ENCODE measurements at regions not wholly inside any gene's neighbourhood (a gene's known extent, or its start where the extent isn't known, plus 50 kb on each side); places are given as distances from the start of the nearest gene placed in this dataset.

DNA sequence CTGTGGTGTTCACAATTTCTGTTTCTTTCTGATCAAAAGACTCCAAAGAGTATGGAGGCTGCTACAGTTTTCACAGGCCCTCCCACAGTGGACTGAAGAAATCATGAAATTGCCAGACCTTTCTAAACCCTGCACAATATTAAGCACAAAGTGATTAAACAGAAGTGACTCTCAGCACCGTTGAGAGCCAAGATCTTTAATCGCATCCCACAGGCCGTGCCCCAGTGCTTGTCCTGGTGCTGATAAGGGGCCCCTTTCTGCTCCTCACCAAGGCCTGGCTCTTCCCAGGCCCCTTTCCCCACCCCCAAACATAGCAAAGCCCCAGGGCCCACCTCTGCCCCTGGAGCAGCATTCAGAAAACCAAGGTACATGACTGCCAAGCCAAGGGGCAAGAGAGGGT is 57.4 kb upstream of the BMAL1 start:
- Histone ChIP-seq H3K9me3 (no peaks in the 10 kb centered on the region), H3K4me1 (no peaks in the 10 kb centered on the region), H3K27me3 (replicated peaks; ENCODE audit: control insufficient read depth, insufficient read depth, low read length) (no peaks in the 10 kb centered on the region), H3K4me3 (ENCODE audit: low read depth, low read length) (no peak overlapping the region), H3K36me3 (ENCODE audit: control insufficient read depth, insufficient read depth, low read length) (no peaks in the 10 kb centered on the region)
- TF ChIP-seq, protein P1, sequence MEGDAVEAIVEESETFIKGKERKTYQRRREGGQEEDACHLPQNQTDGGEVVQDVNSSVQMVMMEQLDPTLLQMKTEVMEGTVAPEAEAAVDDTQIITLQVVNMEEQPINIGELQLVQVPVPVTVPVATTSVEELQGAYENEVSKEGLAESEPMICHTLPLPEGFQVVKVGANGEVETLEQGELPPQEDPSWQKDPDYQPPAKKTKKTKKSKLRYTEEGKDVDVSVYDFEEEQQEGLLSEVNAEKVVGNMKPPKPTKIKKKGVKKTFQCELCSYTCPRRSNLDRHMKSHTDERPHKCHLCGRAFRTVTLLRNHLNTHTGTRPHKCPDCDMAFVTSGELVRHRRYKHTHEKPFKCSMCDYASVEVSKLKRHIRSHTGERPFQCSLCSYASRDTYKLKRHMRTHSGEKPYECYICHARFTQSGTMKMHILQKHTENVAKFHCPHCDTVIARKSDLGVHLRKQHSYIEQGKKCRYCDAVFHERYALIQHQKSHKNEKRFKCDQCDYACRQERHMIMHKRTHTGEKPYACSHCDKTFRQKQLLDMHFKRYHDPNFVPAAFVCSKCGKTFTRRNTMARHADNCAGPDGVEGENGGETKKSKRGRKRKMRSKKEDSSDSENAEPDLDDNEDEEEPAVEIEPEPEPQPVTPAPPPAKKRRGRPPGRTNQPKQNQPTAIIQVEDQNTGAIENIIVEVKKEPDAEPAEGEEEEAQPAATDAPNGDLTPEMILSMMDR (IDR thresholded peaks at IDR 0.05; ENCODE audit: insufficient read depth in 1 of 2, low read depth in 1 of 2, low read length in 1 of 2, severe bottlenecking in 1 of 2, unreplicated experiment in 1 of 2) = no peak
- Mint-ChIP-seq H3K4me1 (ENCODE audit: low read depth, unreplicated experiment) (no peaks in the 10 kb centered on the region), H3K4me3 (ENCODE audit: unreplicated experiment) (no peak overlapping the region), H3K9me3 (ENCODE audit: unreplicated experiment) (no peaks in the 10 kb centered on the region), H3K36me3 (ENCODE audit: insufficient read depth, unreplicated experiment) (no peaks in the 10 kb centered on the region), H3K27ac (ENCODE audit: unreplicated experiment) (no peak overlapping the region), H3K27me3 (ENCODE audit: insufficient read depth, unreplicated experiment) (no peaks in the 10 kb centered on the region)
- POLR2A ChIA-PET = no interaction called here
- DNase-seq = no peak
- no TSS peak for BruUV-seq (replicated peaks)
- intact Hi-C loops (cut with micrococcal nuclease; ENCODE audit: unreplicated experiment) = no loop called here
- CTCF ChIA-PET = no interaction called here

DNA sequence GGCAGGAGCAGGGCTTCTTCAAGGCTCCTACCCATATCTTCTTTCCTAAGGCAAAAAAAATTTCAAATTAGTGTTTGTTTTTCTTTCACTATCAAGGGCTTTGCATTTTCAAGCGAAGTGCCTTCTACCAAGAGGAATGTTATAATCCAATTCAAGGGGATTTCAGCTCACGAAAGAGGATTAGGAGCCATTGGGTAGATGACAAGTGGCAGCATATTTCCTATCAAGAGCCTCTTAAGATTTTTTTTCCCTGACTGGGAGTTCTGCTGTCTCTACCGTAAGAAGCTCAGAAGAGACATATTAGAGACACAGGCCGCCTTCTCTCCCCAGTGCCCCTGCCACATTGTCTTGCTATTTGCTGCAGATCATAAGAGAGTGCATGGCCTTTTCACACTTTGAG is 55.9 kb upstream of the BMAL1 start:
- no peaks in the 10 kb centered on the region for H3K36me3 Mint-ChIP-seq (ENCODE audit: insufficient read depth, unreplicated experiment)
- DNase-seq = no peak
- no peak overlapping the region for H3K27ac Mint-ChIP-seq (ENCODE audit: unreplicated experiment)
- intact Hi-C loops (cut with micrococcal nuclease; ENCODE audit: unreplicated experiment) = no loop called here
- H3K4me3 ChIP-seq (ENCODE audit: low read depth, low read length) = no peak overlapping the region
- no peaks in the 10 kb centered on the region for H3K4me1 Mint-ChIP-seq (ENCODE audit: low read depth, unreplicated experiment)
- H3K36me3 ChIP-seq (ENCODE audit: control insufficient read depth, insufficient read depth, low read length) = no peaks in the 10 kb centered on the region
- BruUV-seq (replicated peaks) = no TSS peak
- no peaks in the 10 kb centered on the region for H3K9me3 ChIP-seq
- ChIA-PET POLR2A (no interaction called here), CTCF (no interaction called here)
- H3K4me1 ChIP-seq = no peaks in the 10 kb centered on the region
- H3K9me3 Mint-ChIP-seq (ENCODE audit: unreplicated experiment) = no peaks in the 10 kb centered on the region
- H3K27me3 Mint-ChIP-seq (ENCODE audit: insufficient read depth, unreplicated experiment) = peaks cover 2% of the 10 kb centered on the region
- TF ChIP-seq, protein P1 (IDR thresholded peaks at IDR 0.05; ENCODE audit: insufficient read depth in 1 of 2, low read depth in 1 of 2, low read length in 1 of 2, severe bottlenecking in 1 of 2, unreplicated experiment in 1 of 2) = no peak
- H3K27me3 ChIP-seq (replicated peaks; ENCODE audit: control insufficient read depth, insufficient read depth, low read length) = no peaks in the 10 kb centered on the region
- H3K4me3 Mint-ChIP-seq (ENCODE audit: unreplicated experiment) = no peak overlapping the region

DNA sequence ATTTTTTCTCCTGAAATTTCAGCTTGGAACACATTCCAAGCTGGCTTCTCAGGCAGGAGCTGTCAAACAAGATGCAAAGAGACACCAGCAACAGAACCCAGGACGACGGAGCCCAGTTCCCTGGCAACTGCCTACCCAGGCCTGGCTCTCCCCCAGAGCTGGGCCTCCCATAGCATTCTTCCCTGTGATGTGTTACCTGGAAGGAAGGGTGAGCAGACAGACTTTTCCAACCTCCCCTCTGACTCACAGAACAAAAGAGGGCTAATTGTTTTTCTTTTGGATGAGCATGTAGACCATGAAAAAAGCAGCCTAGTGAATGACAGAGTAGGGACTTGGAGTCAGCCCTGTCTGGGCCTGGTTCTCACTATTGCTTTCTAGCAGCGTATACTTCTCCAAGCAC is 55.3 kb upstream of the BMAL1 start:
- no peaks in the 10 kb centered on the region for H3K4me1 ChIP-seq
- BruUV-seq (replicated peaks) = no TSS peak
- POLR2A ChIA-PET = no interaction called here
- Mint-ChIP-seq H3K9me3 (ENCODE audit: unreplicated experiment) (no peaks in the 10 kb centered on the region), H3K27ac (ENCODE audit: unreplicated experiment) (no peak overlapping the region), H3K4me3 (ENCODE audit: unreplicated experiment) (no peak overlapping the region), H3K27me3 (ENCODE audit: insufficient read depth, unreplicated experiment) (peaks cover 3% of the 10 kb centered on the region), H3K4me1 (ENCODE audit: low read depth, unreplicated experiment) (no peaks in the 10 kb centered on the region), H3K36me3 (ENCODE audit: insufficient read depth, unreplicated experiment) (no peaks in the 10 kb centered on the region)
- no peaks in the 10 kb centered on the region for H3K27me3 ChIP-seq (replicated peaks; ENCODE audit: control insufficient read depth, insufficient read depth, low read length)
- intact Hi-C loops (cut with micrococcal nuclease; ENCODE audit: unreplicated experiment) = no loop called here
- H3K4me3 ChIP-seq (ENCODE audit: low read depth, low read length) = no peak overlapping the region
- TF ChIP-seq, protein P1 (IDR thresholded peaks at IDR 0.05; ENCODE audit: insufficient read depth in 1 of 2, low read depth in 1 of 2, low read length in 1 of 2, severe bottlenecking in 1 of 2, unreplicated experiment in 1 of 2) = no peak
- CTCF ChIA-PET = no interaction called here
- no peak for DNase-seq
- H3K36me3 ChIP-seq (ENCODE audit: control insufficient read depth, insufficient read depth, low read length) = no peaks in the 10 kb centered on the region
- H3K9me3 ChIP-seq = no peaks in the 10 kb centered on the region
